ENCODE measurements at regions not wholly inside any gene's neighbourhood (a gene's known extent, or its start where the extent isn't known, plus 50 kb on each side); places are given as distances from the start of the nearest gene placed in this dataset.

GRCh38 chr7:10038351-10038750 is 935.3 kb upstream of the PHF14 start:
- no peak for DNase-seq

DNA sequence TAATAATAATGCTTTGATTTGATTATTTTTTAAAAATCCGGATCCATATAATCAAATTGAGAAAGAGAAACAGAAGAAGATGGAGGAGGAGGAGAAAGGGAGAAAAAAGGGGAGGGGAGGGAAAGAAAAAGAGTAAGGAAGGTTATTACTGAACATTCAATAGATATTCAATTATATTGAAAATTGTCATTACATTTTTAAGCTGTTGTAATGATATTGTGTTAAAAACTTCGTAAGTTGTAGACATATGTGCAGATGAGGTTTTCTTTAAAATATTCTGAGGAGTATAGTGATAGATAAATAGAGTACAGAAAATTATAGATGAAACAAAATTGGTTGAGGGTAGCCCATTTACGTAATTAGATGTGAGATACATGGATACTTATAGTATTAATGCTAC is 933.0 kb upstream of the PHF14 start:
- no peak for DNase-seq

GRCh38 chr7:10070899-10071298 is 902.8 kb upstream of the PHF14 start:
- DNase-seq = no peak

DNA sequence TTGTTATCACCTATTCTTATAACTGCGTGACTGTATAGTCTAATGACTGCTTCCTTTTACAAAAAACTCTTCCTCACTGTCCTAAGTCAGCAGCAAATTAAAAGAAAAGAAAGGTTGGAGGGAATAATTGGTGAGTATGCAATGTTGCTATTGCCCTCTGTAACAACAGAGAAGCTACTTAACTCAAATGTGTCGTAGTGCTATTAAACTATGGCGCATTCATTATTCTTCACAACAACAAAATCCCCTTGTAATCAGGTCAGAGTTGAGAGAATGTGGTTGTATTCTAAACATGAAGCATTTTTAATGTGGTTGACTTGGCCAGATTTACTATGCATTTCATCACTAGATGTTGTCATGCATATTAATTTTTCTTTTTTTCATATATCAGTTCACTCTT is 897.8 kb upstream of the PHF14 start:
- DNase-seq = no peak

- DNase-seq = no peak
These were observed 896.9 kb upstream of the PHF14 start for GRCh38 chr7:10076660-10077300.

DNA sequence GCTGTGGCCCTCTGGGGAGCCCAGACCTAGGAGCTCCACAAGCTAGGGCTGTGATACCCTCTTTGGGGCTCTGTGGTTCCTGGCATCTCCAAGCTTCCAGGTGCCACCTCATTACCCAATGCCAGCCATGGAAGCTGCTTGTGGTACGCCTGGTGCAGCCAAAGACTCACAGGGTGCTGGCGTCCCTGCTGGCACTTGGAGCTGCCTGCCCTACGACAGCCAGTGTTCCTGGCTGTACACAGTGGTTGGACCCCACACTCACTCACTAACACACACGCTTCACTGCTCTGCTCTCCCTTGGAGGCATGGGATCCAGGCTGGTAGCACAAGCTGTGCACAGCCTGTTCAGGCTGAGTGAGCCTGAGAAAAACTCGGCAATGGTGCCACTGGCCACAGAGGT is 894.1 kb upstream of the PHF14 start:
- DNase-seq = no peak

DNA sequence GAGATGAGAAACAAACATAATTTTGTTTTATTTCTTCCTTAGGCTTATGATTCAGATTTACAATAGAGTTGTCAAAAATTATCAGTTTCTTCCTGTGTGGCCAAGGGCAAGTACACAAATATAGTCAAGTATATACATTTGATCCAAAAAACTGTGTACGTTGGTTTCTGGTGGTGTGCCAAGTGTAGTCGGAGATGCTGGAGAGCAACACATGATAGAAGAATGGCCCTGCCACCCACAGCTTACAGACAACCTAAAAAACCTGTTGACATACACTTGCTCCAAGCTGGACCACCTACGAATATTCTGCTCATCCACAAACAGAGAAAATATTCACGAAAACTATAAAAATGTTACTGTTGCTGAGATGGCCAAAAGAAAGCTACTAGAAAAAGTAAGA is 890.8 kb upstream of the PHF14 start:
- no peak for DNase-seq

- DNase-seq = no peak
These were observed 889.9 kb upstream of the PHF14 start for GRCh38 chr7:10083766-10084165.

DNA sequence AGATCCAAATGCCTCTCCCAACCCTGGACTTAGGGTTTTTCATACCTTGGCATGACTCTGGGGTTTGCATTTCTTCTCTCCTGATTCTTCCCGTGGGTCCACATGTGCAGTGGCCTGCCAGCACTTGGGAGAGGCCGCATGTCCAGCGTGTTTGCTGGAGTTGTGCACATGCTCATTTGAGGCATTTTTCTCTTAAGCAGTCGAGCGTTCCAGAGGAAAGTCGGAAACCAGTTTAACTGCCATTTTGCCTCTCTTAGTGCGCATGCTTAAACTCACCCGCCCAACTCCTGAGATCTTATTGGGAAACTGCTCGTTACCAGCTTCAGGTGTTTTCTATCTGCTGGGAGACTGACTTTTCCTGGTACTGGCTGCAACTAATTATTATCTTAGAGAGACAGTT is 888.4 kb upstream of the PHF14 start:
- no peak for DNase-seq

DNA sequence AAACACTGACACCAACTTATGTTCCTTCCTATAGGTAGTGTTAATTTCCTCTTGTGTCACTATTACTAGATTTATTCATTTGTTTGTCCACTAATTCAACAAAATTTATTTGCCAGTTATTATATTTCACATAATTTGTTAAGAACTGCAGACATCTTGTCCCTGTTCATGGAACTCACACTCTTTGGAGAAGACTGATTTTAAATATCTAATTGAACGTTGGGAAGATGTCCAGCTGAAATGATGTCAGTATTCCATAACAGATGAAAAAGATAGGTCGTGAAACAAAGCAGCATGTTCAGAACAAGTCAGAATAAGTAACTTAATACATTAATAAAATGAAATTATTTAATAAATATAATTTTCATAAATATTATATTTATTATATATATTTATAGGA is 873.1 kb upstream of the PHF14 start:
- DNase-seq = no peak

- no peak for DNase-seq
These were observed 872.3 kb upstream of the PHF14 start for GRCh38 chr7:10101351-10101750.

DNA sequence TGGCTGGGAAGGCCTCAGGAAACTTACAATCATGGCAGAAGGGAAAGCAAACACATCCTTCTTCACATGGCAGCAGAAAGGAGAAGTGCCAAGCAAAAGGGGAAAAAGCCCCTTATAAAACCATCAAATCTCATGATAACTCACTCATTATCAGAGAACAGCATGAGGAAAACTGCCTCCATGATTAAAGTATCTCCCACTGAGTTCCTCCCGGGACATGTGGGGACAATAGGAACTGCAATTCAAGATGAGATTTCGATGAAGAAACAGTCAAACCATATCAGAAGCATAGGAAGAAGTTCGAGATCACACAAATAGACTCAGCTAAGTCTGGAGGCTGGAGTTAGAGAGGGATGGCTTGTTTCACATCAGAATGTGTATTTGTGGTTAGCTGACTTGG is 869.4 kb upstream of the PHF14 start:
- no peak for DNase-seq

- DNase-seq = no peak
These were observed 867.1 kb upstream of the PHF14 start for GRCh38 chr7:10106609-10107008.

DNA sequence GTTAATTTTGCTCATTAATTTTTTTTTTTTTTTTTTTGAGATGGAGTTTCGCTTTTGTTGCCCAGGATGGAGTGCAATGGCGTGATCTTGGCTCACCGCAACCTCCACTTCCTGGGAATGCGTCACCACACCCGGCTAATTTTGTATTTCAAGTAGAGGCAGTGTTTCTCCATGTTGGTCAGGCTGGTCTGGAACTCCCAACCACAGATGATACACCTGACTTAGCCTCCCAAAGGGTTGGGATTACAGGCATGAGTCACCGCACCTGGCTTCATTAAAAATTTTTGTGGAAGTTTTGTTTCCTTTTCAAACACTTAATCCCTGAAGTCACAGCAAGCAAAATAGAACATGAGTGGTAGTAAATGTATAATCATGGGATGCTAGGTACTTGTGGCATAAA is 857.2 kb upstream of the PHF14 start:
- no peak for DNase-seq

DNA sequence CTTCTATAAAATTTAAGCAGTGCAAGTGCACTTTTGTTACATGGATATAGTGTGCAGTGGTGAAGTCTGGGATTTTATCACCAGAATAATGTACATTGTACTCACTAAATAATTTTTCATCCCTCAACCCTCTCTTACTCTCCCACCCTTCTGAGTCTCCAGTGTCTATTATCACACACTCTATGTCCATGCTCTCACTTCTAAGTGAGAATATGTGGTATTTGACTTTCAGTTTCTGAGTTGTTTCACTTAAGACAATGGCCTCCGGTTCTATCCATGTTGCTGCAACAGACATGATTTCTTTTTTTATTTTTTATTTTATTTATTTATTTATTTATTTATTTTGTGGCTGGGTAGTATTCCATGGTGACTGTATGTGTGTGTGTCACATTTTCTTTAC is 855.9 kb upstream of the PHF14 start:
- DNase-seq = no peak

DNA sequence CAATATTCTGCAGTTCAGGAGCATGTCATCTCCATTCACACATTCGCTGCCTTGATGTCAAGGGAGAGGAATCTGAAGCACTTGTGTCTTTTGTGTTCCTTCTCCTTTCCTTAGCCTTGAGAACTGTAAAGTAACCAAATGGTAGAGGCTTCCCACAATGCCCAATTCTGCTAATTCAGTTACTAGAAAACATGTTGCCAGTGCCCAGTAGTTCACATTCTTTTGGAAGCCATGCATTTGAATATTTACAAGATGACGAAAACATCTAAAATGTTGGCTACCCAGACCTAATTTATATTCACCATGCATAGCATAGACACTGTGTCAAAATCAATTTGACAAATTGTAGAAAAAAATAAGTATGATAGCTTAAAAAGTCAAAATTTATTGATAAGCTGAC is 852.7 kb upstream of the PHF14 start:
- no peak for DNase-seq

- DNase-seq = no peak
These were observed 852.0 kb upstream of the PHF14 start for GRCh38 chr7:10121631-10122030.

- no peak for DNase-seq
These were observed 851.0 kb upstream of the PHF14 start for GRCh38 chr7:10122551-10123100.

DNA sequence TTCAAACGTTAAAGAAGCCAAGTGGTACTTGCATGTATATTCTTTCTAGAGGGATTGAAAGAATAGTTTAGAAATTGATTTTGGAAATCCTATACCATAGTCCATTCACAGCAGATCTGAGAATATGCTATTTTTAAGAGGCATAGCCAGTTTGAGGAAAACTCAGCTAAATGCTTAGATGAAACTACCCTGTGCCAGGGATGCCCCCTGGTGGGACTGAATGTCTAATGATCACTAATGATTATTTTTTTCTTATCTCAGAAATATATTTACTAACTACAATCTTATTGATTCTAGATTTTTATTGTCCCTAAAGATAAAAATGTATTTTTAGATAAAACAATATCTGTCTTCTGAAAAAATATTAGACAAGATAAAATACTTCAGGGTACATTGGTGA is 844.9 kb upstream of the PHF14 start:
- no peak for DNase-seq

DNA sequence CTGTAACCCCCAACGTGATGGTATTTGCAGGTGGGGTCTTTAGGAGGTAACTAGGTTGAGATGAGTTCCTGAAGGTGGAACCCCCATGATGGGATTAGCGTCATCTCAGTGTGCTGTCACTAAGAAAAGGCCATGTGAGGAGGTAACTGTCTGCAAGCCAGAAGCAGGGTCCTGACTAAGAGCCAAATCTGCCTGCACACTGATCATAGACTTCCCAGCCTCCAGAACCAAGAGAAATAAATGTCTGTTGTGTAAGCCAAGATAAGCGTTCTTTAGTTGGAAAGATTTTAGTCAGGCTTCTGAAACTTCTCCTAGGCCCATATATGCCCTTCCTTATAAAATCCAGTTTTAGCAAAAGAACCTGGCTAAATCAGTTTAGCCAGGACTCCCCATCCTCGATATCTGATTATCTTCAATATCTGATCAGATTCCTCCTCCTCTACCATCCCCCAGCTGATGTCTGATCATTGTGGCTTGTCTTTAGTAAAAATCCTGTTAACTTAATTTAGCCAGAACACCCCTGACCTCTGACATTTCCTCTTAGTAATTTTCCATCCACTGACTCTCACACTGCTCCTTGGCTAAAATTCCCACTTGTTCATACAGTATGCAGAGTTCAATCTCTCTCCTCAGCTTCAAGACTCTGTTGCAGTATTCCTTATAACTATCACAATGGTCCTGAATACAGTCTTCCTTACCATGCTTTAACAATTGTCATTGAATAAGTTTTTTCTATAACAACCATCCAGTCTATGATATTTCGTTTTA is 835.4 kb upstream of the PHF14 start:
- no peak for DNase-seq

DNA sequence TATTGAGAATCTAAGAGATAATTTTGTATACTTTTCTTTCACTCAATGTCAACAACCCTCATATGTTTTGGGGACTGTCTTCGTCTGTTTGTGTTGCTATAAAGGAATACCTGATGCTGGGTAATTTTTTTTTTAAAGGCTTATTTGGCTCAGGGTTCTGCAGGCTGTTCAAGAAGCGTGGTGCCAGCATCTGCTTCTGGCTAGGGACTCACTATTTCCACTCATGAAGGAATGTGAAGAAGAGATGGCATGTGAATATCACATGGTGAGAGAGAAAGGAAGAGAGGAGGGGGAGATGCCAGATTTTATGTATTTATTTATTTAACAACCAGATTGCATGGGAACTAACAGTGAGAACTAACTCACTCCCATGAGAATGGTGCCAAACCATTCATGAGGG is 827.4 kb upstream of the PHF14 start:
- DNase-seq = no peak

DNA sequence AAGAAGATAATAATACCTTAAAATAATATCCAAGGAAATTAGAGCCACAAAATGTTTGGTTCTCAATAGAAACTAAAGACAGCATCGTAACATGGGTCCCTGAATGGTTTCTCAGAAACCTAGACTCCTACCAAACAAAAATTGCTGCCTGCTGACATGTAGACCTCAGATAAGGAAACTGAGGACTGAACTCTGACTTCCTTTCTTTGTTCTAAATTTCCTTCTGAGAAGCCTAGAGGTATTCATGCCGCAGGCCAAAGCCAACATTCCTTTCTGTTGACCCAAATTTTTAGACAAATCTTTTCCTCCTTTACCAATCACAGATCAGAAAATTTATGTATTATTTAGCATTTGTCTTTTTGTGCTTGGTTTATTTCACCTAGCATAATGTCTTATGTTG is 816.7 kb upstream of the PHF14 start:
- DNase-seq = no peak

DNA sequence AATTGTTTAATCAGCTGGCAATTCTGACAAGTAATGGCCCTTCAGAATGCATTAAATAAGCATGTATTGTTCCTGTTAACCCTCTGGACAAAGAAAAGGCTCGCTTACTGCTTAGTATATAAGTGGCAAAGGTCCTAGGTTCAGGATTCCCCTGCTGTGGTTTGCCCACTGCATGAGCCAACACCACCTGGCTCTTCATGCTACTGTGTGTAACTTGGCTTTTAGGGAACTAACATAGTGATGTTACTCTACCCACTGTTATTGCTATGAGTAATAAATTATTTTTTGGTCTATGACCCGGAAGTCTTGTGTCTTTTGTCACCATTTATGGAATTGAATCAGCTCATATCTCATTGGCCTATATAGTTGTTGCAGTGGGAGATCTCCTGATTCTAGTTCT is 791.7 kb upstream of the PHF14 start:
- no peak for DNase-seq

GRCh38 chr7:10192074-10192473 is 781.6 kb upstream of the PHF14 start:
- no peak for DNase-seq

DNA sequence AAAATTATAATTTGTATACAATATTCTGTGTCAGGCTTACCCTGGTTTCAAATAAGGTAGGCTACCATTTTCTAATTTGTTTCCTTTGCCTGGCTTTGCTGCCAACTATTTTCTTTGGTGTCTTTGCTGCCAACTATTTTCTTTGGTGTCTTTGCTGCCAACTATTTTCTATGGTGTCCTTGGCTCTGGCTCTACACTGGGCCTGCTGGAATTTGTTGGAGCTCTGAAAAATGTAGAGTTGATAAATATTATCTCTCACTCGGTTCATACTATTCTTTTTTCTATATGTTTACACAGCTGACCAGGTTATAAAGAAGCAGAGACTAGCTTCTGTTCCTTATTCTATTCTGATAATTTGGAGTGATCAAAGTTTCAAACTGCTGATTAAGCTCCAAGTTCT is 768.0 kb upstream of the PHF14 start:
- no peak for DNase-seq

All from stimulated activated CD4-positive, alpha-beta T cell treated with anti-CD3 and anti-CD28 coated beads, Interleukin-12 subunit alpha, Interleukin-12 subunit beta, amount 100 ng/mL, for 4 hours (primary cell).